Activated T-cell treated with anti-CD3 and anti-CD28 coated beads for 1 hour (primary cell): ENCODE measurements at regions not wholly inside any gene's neighbourhood (a gene's known extent, or its start where the extent isn't known, plus 50 kb on each side); places are given as distances from the start of the nearest gene placed in this dataset.
"Not testable (repeated sequence)": the region's sequence is repeated elsewhere in the genome, so short reads cannot be mapped to it uniquely, and the experiment has no call there.

ENCODE experiments used
- DNase-seq: peaks from one replicate; pipeline ENCODE4 v3.0.0-alpha.2; 2020; ENCODE audit warnings: low read depth

DNA sequence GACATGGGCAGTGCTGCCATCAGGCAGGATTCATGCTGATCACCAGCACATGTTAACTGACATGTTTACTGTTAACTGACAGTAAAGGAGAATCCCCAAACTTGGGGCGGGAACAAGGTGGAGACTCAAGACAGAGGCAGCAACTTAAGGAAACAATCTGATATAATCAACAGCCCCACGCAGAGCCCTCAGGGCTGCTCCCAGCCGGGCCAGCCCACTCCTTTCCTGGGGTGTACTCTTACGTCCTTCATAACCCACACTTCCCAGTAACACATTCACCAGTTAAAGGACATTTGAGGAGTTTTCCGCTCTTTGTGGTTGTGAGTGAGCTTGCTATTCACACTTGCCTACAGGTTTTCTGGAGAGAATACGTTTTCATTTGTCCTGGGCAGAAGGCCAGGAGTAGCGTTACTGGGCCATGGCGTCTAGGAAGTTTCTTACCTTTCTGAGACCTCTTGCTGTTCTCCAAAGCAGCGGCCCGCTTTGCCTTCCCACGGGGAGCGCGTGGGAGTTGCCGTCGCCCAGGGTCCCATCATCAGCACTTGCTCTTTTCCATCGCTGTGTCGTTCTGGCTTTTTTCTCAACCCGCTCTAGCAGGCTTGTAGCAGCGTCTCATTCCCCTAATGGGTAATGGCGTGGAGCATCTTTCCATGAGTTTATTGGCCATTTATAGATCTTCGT is 56.4 kb downstream of the FOXF2 start:
- DNase-seq, result no peak

DNA sequence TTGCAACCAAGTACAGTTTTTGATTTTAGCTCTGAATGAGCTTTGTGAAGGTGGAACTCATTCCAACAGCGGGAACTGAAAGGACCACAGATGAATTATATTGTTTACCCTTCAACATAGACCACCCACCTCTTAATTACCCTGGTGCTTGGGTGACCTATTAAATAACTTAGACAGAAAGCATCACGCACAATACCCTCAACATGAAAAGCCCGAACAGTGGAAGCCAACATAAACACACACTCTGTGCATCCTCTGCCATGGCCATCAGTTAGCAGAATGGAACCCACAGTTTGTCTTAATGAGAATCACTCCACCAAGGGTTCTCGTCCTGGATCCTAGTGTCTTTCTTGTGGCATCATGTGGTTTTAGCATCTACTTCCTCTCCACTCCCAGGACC is 60.5 kb downstream of the FOXF2 start:
- DNase-seq, result no peak

DNA sequence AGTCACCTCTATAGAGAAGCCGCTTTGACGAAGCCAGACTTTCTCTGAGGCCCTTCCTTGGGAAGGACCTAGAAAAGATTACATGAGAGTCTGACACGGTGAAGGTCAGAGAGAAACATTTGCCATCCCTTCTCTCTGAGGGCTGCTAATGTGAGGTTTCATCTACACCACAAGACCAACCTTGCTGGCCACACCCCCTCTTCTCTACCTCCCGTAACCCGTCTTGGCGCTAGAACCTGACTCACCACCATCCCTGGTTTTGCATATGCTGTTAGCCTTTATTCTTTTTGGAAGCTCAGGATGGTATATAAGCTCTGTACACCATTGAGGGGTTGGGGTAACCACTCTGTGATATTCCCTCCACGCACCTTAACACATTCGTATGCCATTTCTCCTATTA is 63.6 kb downstream of the FOXF2 start:
- no peak for DNase-seq

DNA sequence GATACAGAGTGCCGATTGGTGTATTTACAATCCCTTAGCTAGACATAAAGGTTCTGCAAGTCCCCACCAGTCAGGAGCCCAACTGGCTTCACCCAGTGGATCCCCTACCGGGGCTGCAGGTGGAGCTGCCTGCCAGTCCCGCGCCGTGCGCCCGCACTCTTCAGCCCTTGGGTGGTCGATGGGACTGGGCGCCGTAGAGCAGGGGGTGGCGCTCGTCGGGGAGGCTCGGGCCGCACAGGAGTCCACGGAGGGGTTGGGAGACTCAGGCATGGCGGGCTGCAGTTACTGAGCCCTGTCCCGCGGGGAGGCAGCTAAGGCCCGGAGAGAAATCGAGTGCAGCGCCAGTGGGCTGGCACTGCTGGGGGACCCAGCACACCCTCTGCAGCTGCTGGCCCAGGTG is 67.4 kb downstream of the FOXF2 start:
- not testable (repeated sequence) for DNase-seq

DNA sequence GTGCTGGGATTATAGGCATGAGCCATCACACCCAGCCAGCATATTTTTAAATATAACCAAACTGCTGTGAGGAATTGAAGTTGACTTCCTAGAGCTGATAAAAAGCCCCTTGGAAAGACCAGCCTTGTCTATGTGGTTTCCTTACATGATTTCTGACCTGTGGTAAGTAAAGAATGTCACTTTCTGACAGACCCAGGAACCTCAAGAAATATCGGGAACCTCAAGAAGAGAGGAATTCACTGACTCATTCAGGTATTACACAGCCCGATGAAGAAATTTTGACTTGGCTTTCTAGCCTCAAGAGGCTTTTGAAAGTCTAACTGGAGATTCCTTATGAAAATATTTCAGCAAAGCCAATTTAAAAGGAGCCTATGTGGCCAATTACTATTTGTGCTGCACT is 71.8 kb downstream of the FOXF2 start:
- no peak for DNase-seq

DNA sequence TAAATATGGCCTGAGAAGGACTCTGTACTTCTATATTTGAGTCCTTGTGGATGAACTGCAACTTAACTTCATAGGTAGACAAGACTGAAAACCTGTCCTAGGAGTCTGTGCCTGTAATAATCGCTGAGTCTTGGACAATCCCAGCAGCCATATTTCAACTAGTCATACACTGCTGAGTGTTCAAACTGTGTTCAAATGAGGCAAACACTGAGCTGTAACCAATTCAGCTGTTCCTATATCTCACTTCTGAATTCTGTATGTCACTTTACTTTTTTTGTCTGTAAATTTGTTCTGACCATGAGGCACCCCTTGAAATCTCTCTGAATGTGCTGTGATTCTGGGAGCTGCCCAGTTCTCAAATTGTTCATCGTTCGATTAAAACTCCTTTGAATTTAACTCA is 72.4 kb downstream of the FOXF2 start:
- no peak for DNase-seq

DNA sequence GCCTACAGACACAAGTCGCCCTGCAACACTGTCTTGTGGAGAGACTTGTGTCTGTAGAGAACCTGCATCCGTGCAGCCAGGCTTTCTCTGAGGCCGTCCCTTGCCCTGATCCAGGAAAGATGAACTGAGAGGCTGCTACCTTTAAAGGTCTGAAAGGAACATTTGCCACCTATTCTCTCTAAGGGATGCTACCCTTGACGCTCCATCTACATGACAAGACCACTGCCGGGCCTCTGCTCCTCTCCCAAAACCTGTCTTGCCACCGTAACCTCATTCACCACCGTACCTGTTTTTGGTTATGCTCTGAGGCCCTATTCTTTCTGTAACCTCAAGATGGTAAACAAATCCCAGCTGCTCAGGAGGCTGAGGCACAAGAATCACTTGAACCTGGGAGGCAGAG is 73.9 kb downstream of the FOXF2 start:
- no peak for DNase-seq

DNA sequence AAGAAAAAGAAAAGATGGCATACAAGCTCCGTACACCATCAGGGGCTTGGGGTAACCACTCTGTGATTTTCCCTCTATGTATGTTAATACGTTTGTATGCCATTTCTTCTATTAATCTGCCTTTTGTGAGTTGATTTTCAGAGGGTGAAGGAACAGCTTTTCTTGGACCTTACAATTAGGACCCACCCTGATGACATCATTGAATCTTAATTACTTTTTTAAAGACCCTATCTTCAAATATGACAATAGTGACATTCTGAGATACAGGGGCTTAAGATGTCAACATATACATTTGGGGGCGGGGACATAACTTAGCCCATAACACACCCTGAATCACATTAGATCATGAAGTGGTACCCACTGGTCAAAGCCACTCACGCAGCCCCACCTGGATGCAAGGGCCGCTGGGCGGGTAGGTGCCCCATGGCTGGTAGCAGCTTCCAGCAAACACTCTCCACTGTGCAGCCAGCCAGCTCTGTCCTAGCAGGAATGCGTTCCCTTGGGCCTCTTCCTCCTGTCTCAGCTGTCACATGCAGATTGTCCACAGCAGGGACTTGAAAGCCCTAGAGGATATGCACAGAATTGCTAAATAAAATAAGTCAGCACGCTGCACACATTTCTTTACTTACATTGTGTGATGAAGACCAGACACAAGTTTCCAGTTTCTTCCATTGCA is 74.5 kb downstream of the FOXF2 start:
- DNase-seq, result no peak

DNA sequence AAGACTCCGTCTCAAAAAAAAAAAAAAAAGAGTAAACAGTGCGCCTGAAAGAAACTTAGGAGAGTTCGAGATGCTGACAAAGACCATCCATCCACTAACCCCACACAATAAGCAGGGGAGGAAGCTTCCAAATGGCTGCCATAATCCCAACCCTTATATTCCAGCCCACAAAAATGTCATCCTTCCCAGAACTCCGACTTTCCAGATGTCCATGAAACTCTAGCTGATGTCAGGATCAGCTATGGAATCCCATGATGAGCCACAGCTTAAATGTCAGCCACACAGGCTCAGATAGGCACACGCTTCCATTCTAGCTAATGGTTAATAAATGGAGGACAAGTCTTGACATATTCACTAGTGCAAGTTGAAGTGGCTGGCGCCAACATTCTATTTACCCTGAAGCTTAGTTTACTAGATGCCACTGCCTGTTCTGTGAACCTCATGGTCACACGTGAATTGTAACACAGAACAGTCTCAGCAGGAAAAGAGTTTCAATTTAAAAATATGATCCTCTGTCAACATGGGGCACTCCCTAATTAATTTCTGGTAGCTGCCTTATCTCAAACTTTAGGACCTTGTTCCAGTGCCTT is 75.5 kb downstream of the FOXF2 start:
- DNase-seq, result no peak

DNA sequence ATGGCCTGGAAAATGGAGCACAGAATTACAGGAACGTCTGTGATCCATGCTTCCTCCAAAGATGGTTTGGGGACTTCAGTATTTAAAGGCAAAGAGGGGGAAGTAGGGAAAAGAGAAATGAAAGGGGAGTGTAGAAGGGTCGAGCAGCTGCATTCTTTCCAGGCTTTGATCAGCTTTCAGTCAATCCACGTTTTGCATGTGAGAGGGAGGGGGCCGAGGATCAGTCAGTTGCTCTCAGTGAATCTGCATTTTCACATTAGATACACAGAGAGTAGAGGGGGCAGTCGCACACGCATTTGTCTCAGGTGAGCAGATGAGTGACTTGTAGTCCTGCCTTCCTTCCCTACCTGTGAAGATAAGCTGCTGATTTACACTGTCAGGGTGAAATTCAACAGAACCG is 78.8 kb downstream of the FOXF2 start:
- DNase-seq, result no peak

DNA sequence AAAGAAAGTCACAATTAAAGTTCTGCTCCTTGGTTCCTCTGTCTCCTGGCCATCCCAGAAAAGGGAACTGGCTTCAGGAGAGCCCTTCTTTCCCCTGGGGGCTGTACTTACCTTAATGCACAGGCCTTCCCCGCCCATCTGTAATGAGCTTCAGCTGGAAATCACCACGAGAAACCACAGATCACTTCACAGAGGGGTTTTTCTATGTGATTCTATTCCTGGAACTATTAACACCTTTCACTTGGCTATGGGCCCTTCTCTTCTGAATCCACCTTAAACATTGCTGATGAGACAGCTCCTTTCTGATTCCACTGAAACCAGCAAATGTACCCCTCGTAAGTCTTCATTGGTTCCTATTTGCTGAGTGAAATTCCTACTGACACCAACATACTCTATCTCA is 80.7 kb downstream of the FOXF2 start:
- DNase-seq, result no peak

DNA sequence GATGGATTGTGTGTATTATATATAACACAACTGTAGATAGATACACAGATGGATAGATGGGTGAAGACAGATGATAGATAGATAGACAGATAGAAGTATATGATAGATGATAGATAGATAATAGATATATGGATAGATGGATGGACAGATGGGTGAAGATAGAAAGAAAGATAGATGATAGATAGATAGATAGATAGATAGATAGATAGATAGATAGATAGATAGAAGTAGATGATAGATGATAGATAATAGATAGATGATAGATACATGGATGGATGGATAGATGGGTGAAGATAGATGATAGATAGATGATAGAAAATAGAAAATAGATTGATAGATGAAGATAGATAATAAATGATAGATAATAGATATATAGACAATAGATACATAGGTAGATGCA is 83.3 kb downstream of the FOXF2 start:
- DNase-seq, result no peak

DNA sequence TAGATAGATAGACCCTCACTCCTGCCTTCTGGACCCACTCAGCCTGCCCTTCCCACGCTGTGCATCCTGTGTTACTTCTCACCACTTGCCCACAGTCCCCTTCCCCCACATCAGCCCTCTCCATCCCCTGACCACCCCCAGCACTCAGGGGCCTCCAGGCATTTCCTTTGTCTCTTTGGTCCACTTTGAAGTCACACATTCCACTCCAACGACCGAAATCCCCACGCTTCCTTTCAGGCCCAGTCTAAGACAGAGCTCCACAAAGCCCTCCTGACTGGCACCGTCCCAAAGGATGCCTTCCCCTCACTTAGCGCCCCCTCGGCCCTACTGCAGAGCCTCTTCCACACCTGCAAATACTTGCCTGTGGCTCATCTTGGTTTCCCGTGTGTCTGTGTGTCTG is 83.8 kb downstream of the FOXF2 start:
- DNase-seq, result no peak

DNA sequence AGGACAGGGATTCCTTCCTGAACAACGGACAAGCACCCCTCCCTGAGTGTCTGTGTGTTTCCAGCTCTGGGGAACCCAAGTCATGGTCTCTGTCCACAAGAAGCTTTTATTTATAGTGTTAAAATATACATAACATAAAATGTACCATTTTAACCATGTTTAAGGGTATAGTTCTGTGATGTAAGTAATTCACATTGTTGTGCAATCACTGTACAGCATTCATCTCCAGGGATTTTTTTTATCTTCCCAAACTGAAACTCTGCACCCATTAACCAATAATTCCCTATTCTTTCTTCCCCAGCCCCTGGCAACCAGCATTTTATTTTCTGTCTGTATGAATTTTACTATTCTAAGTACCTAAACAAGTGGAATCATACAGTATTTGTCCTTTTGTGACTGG is 84.2 kb downstream of the FOXF2 start:
- DNase-seq, result no peak

DNA sequence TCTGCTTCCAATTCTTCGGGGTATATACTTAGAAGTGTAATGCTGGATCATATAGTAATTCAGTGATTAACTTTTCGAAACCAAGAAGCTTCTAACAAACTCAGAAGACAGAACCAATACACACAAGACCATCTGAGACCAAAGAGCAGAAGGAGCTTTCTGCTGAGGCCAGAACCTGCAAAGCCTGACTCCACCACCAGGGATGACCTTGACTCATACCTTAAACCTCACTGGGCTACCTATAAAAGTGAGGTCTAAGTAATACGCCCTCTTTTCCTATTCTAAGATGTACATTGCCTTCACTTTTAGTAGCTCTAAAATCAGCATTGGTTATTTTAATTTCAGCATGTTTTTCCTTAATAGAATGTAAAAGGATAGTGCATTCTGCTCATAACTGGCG is 84.8 kb downstream of the FOXF2 start:
- no peak for DNase-seq

DNA sequence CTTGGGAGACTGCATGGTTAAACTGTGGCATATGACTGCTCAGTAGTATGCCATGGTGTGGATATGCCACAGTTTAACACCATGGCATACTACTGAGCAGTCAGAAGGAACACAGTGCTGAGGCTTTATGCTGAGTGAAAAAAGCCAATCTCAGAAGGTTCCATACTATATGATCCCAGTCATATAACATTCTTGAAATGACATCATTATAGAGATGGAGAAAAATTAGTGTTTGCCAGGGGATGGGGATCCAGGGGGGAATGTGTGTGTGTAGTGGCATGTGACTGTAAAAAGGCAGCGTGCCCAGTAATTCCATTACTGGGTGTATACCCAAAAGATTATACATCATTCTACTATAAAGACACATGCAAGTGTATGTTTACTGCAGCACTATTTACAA is 85.8 kb downstream of the FOXF2 start:
- no peak for DNase-seq

DNA sequence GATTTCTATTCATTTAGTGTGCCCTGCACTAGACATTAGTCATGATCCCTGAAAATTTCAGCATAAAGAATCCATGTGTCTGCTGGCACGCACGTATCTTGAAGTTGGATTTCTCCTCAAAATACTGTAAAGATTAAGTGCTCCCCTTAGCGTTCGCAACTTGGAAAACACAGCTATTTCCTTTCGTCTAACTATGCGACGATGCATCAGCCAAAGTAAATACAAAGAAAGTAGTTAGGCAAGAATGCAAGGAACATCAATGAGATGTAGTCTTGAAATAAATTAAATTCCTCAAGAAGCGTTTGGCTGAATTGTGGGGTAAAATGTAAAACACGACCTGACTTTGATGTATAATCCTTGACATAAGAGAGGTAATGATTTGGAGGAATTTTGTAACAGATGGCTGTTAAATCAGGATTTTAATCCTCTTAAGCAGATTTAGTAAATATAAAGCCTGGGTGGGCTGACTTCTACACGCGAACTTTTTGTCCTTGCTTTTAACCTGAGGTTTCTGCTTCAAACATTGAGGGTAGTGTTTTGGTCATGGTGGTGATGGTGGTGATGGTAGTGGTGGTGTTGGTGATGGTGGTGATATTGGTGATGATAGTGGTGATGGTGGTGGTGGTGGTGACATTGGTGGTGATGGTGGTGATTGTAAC is 88.2 kb downstream of the FOXF2 start:
- DNase-seq, result no peak

DNA sequence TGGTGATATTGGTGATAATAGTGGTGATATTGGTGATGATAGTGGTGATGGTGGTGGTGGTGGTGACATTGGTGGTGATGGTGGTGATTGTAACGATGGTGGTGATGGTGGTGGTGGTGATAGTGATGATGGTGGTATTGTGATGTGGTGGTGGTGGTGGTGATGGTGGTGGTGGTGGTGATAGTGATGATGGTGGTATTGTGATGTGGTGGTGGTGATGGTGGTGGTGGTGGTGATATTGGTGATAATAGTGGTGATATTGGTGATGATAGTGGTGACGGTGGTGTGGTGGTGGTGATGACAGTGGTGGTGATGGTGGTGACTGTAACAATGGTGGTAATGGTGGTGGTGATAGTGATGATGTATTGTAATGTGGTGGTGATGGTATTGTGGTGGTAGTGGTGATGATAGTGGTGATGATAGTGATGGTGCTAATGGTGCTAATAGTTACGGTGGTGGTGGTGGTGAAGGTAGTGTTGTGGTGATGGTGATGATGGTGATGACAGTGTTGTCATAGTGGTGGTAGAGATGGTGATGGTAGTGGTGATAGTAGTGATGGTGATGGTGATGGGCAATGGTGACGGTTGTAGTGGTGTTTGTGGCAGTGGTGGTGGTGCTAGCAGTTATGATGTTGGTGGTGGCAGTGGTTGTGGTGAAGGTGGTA is 88.9 kb downstream of the FOXF2 start:
- not testable (repeated sequence) for DNase-seq

DNA sequence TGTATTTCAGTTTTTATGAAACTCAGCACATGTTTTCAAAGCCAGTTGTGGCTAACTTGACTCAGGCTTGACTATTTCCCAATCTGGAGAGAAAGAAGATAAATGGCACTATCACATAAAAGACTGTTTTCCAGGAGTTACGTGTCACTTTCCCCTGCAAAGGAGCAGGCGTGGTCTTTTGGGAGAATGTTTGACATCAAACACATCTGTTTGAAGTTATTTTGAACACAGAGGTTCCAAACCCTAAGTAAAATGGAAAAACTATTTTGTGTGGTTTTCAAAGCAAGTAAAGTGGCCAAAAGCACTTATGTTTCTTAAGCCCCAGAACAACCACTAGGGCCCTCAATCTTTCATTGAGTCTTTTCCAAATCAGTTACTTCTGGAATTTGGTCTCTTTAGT is 89.7 kb downstream of the FOXF2 start:
- DNase-seq, result no peak

DNA sequence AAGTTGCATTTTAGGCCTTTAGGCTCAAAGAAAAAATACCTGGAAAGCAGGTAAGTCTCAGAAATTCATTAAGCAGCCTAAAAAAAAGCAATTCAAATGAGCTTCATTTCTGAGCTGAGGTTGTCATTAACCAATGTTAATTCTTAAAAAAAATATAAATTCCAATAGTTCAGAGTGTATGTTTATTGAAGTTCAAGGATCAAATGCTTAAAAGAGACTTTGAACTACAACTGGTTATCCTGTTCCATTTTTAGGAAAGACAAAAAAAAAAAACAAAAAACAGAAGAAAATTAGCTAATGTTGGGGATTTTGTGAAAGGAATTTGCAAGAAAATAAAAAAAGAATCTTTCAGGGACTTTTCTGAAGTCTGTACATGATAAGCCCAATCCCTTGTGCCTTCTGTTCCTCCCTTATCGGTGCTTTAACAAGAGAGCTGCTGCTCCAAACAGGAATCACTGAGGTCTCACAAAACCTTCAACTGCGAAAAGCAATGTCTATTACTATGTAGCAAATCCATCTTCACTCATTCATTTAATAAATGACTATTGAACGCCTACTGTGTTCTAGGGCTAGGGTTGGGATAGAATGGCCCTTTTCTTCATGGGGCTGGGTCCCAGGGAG is 90.3 kb downstream of the FOXF2 start:
- DNase-seq, result no peak

DNA sequence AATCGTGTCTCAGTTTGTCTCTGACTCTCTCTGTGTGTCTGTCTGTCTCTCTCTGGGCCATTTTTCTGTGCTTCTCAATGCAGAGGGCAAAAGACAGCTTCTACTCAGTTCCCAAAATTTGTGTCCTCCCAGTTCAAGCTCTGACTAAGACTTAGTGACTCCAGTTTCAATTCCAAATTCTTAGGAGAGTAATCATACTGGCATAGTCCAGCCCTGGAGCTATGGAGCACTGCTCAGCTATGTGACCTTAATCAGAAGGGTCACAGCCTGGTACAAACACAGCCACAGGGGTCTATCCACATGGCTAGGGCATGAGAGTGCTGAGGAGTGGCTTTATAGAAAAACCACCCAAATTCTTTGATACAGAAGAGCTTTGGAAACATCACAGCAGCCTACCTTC is 91.9 kb downstream of the FOXF2 start:
- DNase-seq, result no peak
